Left colon (tissue), 2 donors: ENCODE measurements at regions not wholly inside any gene's neighbourhood (a gene's known extent, or its start where the extent isn't known, plus 50 kb on each side); places are given as distances from the start of the nearest gene placed in this dataset.
"Not testable (repeated sequence)": the region's sequence is repeated elsewhere in the genome, so short reads cannot be mapped to it uniquely, and the experiment has no call there.

Source experiments
- ATAC-seq: fragments of 200-7000 bp; cut with Tn5 transposase; one replicate; pipeline ENCODE4 v1.9.1; 2020; ENCODE audit warnings: mild to moderate bottlenecking, moderate library complexity
- DNase-seq, 2 donors: peaks; one replicate each; pipeline ENCODE4 v3.0.0-alpha.2; 2020
- intact Hi-C, 2 donors: fragments of 100-400 bp; cut with DNase I in 1 of 2; cut with micrococcal nuclease in 1 of 2; formaldehyde crosslinking; loops; one replicate each; pipeline versions ENCODE4 v1.11.2 to v1.14.0; 2022; cut with DNase I, micrococcal nuclease
- donor health status: DM: no; HTN: no; CAD: no.
- donor health status: DM: yes; HTN: yes; CAD: no.

DNA sequence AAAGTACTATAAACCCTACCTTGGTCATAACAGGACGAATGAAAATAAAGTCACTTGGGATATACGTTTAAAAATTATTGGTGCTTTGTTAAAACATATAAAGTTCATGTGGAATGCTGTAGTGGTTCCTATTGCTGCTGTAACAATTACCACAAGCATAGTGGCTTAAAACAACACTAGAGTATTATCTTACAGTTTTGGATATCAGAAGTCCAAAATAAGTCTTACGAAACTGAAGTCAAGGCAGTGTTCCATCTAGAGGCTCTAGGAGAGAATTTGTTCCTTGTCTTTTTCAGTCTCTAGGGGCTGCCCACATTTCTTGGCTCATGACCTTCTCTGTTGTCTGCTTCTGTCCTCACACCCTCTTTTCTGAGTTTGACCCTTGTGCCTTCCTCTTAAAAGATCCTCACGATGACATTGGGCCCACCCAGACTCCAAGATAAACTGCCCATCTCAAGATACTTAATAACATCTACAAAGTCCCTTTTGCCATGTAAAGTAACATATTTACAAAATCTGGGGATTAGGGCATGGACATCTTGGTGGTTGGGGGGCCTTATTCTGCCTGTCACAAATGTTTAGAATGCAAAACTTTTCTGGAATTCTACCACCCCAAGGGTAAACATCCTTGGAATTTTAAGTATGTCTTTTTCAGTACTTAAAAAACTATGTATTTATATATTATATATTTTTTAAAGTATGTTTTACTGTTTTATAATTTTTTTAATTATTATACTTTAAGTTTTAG, 178.1 kb downstream of the ETNK1 start:
- intact Hi-C loops, result no loop called here
- ATAC-seq (no peak), DNase-seq (no peak)

- intact Hi-C loops, result no loop called here
- ATAC-seq (no peak), DNase-seq (no peak)
These were observed 178.8 kb downstream of the ETNK1 start for GRCh38 chr12:22803725-22804124.

DNA sequence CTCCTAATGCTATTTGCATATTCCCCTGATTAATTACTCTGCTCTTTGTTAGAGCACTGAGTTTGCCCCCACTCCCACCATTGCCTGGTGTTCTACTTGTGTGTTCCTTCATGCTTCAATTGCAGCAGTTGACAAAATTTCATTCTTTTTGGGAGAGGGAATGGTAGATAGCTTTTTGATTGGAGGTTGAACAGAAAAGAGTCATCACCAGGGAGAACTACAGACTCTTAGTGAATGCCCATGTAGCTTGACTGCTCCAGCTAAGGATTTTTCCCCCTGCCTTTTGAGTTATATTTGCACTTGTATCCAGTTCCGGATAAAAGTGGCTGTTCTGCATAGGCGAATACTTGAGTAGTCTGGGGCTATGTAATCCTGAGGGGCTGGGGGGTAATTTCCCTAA, 183.9 kb downstream of the ETNK1 start:
- no peak for ATAC-seq
- intact Hi-C loops, result no loop called here
- DNase-seq, result no peak

DNA sequence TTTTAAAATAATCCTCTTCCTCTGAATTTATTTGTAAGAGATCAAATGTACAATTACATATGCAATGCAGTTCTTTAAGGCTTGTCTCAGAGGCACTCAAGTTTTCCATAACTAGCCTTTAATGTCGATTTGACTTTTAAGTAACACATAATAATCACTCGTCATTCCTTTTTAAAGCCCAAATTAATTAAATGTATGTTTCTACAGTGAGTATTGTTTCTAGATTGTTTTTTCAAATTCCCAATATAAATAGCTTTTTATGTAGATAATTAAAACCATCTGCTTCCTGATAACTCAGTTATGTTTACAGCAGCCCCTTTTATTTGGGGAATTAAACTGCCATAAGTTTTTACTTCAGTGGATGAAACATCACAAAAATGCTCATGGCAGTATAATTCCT, 185.1 kb downstream of the ETNK1 start:
- intact Hi-C loops, result no loop called here
- ATAC-seq, result no peak
- no peak for DNase-seq

DNA sequence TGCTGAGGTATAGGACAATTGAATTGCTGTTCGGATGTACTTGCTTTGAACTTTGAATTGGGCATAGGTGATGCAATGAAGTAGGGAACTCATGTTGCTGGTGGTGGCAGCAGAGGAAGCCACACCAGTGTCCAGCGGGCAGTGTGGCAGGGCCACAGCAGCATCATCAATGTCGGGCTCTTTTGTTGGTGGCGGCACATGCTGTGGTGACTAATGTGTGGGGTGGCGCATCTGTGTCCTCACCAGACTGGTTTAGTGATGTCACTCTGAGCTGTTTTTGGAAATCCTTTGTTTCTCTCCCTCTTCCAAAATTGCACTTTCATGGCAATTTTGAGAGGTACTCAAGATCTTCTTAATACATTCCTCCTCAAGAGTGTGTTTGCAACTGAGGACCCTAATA, 187.6 kb downstream of the ETNK1 start:
- no peak for ATAC-seq

DNA sequence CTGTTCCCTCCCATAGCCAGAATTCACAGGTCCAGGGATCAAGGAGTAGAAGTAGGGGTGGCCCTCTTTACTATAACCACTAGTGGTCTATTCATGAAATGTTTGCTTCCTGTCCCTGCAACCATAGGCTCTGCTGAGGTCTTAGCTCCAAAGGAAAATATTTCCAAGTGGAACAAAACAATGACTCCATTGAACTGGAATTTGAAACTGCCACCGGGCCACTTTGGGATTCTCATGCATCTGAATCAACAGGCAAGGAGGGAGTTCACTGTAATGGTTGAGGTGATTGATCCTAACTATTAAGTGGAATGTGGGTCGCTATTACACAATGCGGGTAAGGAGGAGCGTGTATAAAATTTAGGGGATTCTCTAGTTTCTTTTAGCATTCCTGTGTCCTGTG, 197.0 kb downstream of the ETNK1 start:
- no peak for ATAC-seq
- intact Hi-C loops, result no loop called here
- DNase-seq, result no peak

More for the DNA sequence above, 187.6 kb downstream of the ETNK1 start:
- no peak for DNase-seq
- intact Hi-C loops, result no loop called here

DNA sequence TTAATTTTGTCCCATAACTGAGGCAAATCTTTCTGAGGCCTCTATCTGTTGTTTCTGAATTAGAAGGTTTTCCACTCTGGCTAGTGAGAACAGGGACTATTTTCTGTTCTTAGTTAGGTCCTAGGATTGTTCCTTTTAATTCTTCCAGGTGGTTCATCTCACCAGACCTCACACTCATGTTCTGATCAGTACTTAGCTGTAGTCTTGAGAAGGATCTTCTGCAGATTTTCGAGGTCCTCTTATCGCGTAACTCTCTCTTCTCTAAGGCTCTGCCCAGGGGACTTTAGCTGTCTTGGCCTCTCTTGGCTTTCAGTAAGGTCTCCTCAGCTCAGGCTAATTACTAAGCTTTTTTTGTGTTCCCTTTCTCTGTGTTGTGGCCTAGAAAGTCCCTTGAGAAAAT, 201.1 kb downstream of the ETNK1 start:
- intact Hi-C loops, result no loop called here
- DNase-seq (no peak), ATAC-seq (no peak)

DNA sequence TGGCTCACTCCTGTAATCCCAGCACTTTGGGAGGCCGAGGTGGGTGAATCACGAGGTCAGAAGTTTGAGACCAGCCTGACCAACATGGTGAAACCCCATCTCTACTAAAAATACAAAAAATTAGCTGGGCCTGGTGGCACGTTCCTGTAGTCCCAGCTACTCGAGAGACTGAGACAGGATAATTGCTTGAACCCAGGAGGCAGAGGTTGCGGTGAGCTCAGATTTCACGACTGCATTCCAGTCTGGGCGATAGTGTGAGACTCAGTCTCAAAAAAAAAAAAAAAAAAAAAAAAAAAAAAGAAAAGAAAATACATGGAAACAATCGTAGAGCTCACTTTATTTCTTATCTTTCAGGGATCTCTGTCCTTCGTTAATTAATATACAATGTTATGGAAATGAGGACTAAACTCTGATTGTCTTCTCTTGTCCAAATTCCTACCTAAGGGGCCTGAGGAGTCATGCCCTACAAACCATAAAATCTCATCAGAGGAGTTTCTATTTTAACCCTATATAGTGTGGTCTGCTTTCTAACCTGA, 201.5 kb downstream of the ETNK1 start:
- DNase-seq, ATAC-seq, intact Hi-C loops: not testable (repeated sequence)

- intact Hi-C loops, result no loop called here
- no peak for DNase-seq
- no peak for ATAC-seq
These were observed 203.1 kb downstream of the ETNK1 start for GRCh38 chr12:22828066-22828465.

DNA sequence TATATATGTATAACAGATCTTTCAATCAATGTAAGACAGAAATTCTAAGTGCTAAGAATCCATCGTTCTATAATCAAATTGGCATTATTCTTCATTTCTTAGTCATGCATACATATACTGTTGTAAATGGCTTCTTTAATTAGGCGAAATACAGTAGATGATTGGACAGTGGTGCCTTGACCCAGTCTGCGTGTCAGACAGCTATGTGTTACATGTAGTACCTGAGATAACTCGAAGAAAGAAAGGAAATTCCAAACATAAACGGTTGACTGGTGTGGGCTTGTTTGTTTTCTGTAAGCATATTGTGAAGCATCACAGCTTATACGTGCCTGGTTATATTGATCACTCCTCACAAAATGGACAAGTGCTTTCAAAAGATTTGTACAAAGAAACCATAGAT, 210.5 kb downstream of the ETNK1 start:
- DNase-seq (no peak), ATAC-seq (no peak)
- intact Hi-C loops, result no loop called here

GRCh38 chr12:22850185-22850584, 225.2 kb downstream of the ETNK1 start:
- DNase-seq (no peak), ATAC-seq (no peak)
- intact Hi-C loops, result no loop called here

DNA sequence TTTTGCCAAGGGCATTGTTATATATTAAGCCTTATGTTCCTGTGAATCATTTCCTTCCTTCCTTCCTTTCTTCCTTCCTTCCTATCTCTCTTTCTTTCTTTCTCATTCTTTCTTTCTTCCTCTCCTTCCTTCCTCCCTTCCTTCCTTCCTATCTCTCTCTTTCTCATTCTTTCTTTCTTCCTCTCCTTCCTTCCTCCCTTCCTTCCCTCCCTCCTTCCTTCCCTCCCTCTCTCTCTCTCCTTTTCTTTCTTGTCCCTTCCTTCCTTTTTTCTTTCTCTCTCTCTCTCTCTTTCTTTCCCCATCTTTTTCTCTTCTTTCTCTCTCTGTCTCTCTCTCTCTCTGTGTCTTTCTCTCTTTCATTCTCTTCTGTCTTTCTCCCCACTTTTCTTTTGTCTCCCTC, 226.6 kb downstream of the ETNK1 start:
- intact Hi-C loops, result no loop called here
- ATAC-seq, result no peak
- DNase-seq, result no peak

GRCh38 chr12:22855456-22855855, 230.5 kb downstream of the ETNK1 start:
- ATAC-seq (no peak), DNase-seq (no peak)
- intact Hi-C loops, result no loop called here

- intact Hi-C loops, result no loop called here
- ATAC-seq, result no peak
- DNase-seq, result no peak
These were observed 231.2 kb downstream of the ETNK1 start for GRCh38 chr12:22856178-22856577.

- no peak for ATAC-seq
- DNase-seq, result no peak
- intact Hi-C loops, result no loop called here
These were observed 234.0 kb downstream of the ETNK1 start for GRCh38 chr12:22858849-22859570.

- DNase-seq (no peak), ATAC-seq (no peak)
- intact Hi-C loops, result no loop called here
These were observed 236.0 kb downstream of the ETNK1 start for GRCh38 chr12:22860926-22861325.

- ATAC-seq (no peak), DNase-seq (no peak)
- intact Hi-C loops, result no loop called here
These were observed 240.9 kb downstream of the ETNK1 start for GRCh38 chr12:22865822-22866221.

DNA sequence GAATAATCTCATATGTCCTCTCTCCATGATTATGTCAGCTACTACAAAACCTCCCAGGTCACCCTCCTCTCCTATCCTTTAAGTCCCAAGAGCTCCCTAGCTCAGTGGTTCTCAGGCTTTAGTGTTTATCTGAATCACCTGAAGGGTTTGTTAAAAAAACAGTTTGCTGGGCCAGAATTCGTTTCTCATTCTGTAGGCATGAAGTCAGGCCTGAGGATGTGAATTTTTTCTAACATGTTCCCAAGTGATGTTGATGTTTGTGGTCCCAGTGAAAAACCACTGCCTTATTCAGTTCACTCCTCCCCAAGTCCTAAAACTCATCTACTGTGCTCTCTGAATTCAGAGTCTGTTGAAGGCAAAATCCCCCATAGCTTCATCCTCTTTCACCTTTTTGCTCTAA, 241.4 kb downstream of the ETNK1 start:
- no peak for ATAC-seq
- intact Hi-C loops, result no loop called here
- no peak for DNase-seq

GRCh38 chr12:22874151-22874550, 249.2 kb downstream of the ETNK1 start:
- DNase-seq (no peak), ATAC-seq (no peak)
- intact Hi-C loops, result no loop called here

DNA sequence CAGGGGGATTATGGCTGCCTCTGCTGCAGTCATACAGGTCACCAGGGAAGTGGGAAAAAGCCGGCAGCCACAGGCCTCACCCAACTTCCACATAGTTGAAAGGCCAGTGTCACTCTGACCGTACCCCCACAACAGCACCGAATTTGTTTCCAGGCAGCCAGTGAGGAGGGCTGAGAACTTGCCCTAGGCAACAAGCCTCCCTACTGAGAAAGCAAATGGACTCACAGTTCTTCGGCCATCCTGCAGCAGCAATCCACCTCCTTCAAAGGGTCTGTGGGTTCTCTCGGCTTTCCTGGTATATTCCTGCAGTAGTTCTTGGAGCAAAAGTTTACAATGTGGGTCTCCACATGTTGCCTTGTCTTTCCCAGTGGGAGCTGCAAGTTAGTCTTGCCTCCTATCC, 251.3 kb downstream of the ETNK1 start:
- no peak for DNase-seq
- intact Hi-C loops, result no loop called here
- ATAC-seq, result no peak
